DOHH2 (cell line): ENCODE measurements at regions not wholly inside any gene's neighbourhood (a gene's known extent, or its start where the extent isn't known, plus 50 kb on each side); places are given as distances from the start of the nearest gene placed in this dataset.

Experiments
- CTCF ChIP-seq: fragments of 200-600 bp; sonication (generic); IDR thresholded peaks from one replicate; pipeline ENCODE4 v1.5.1; 2014; ENCODE audit warnings: antibody characterized with exemption, mild to moderate bottlenecking, low read depth, low read length; ENCODE audit not compliant: poor library complexity, severe bottlenecking
- EZH2phosphoT487 ChIP-seq: fragments of 200-600 bp; sonication (generic); IDR thresholded peaks from 2 replicates; pipeline ENCODE4 v1.6.1; 2017; ENCODE audit warnings: borderline replicate concordance, mild to moderate bottlenecking, antibody characterized with exemption, low read length, moderate library complexity, mixed read lengths

- TF ChIP-seq CTCF, result no peak
- no peak for TF ChIP-seq EZH2phosphoT487
Measured at GRCh38 chr5:164012371-164012770, 507.0 kb downstream of the MAT2B start.
